Sigmoid colon (tissue), 6 donors: ENCODE measurements at regions not wholly inside any gene's neighbourhood (a gene's known extent, or its start where the extent isn't known, plus 50 kb on each side); places are given as distances from the start of the nearest gene placed in this dataset.

ENCODE experiments used
- DNase-seq: peaks from one replicate; pipeline ENCODE4 v3.0.0-alpha.2; 2019
- H3K27ac ChIP-seq, 4 donors: fragments of 200-600 bp; sonication (generic); one replicate each; pipeline ENCODE4 v1.5.1; 2016 to 2019; ENCODE audit warnings: mild to moderate bottlenecking in 1 of 4
- H3K27me3 ChIP-seq, 3 donors: fragments of 200-600 bp; sonication (generic); one replicate each; pipeline ENCODE4 v1.5.1; 2019; ENCODE audit warnings: mild to moderate bottlenecking in 1 of 3
- H3K36me3 ChIP-seq, 4 donors: fragments of 200-600 bp; sonication (generic); one replicate each; pipeline ENCODE4 v1.5.1; 2016 to 2019
- H3K4me1 ChIP-seq, 4 donors: fragments of 200-600 bp; sonication (generic); one replicate each; pipeline ENCODE4 v1.5.1; 2017 to 2019
- H3K4me3 ChIP-seq, 4 donors: fragments of 200-600 bp; sonication (generic); one replicate each; pipeline ENCODE4 v1.5.1; 2017 to 2019; ENCODE audit warnings: mild to moderate bottlenecking in 2 of 4, moderate library complexity in 1 of 4
- H3K9me3 ChIP-seq, 4 donors: fragments of 200-600 bp in 3 of 4; sonication (generic) in 3 of 4; one replicate each; pipeline versions ENCODE4 v1.5.1 to v1.6.1; 2013 to 2019
- CTCF ChIP-seq, 4 experiments: fragments of 450-650 bp in 3 of 4; fragments of 200-600 bp in 1 of 4; IDR thresholded peaks; one replicate each; pipeline ENCODE4 v1.5.1; 2016 to 2019; ENCODE audit warnings: antibody characterized with exemption in 4 of 4, mild to moderate bottlenecking in 3 of 4, moderate library complexity in 2 of 4
- EP300 ChIP-seq, 4 donors: sonication (generic); formaldehyde crosslinking; IDR thresholded peaks; one replicate each; pipeline ENCODE4 v1.6.1; 2017; ENCODE audit warnings: antibody characterized with exemption in 4 of 4
- POLR2A ChIP-seq, 2 donors: fragments of 450-650 bp; IDR thresholded peaks; one replicate each; pipeline ENCODE4 v1.6.1; 2016; ENCODE audit warnings: antibody characterized with exemption in 2 of 2, mild to moderate bottlenecking in 2 of 2, moderate library complexity in 2 of 2
- POLR2AphosphoS5 ChIP-seq, 4 donors: sonication (generic); formaldehyde crosslinking; IDR thresholded peaks; one replicate each; pipeline ENCODE4 v1.6.1; 2017; ENCODE audit warnings: antibody characterized with exemption in 4 of 4
- WGBS, 2 donors: extraction: QIAGEN DNeasy Blood & Tissue Kit; methylation state at CpG; one replicate each; pipeline ENCODE4 v1.1.7; 2013; 5-methylcytosine and 5-hydroxymethylcytosine counted together
- intact Hi-C: fragments of 100-400 bp; cut with DNase I; formaldehyde crosslinking; loops from one replicate; pipeline ENCODE4 v1.15.1; 2023
- donor health status: healthy with polysubstance abuse.
- donor health status: healthy.

DNA sequence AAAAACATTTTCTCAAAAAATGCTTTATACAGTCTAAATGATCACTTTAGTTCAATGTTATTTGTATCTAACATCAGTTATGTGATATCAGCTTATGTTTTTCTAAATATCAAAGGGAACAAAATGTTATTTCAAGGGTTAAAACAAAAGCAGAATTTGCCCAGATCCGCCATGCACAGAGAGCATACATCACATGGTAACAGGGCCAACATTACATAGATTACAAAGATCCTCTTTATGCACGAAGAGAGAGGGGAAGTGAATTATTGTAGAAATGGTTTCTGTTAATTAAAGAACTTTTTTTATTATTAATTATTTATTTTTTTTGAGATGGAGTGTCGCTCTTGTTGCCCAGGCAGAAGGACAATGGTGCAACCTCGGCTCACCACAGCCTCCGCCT lies 100.8 kb upstream of the MME start:
- Histone ChIP-seq H3K27me3 (no peaks in the 10 kb centered on the region), H3K27ac (no peak overlapping the region), H3K9me3 (no peaks in the 10 kb centered on the region), H3K4me3 (no peak overlapping the region), H3K36me3 (no peaks in the 10 kb centered on the region), H3K4me1 (no peaks in the 10 kb centered on the region)
- 85 to 91% methylated on average over 5 of the region's 5 CpGs for WGBS, 2 donors
- no peak for TF ChIP-seq POLR2A (IDR thresholded peaks at IDR 0.05)
- no peak for TF ChIP-seq CTCF (IDR thresholded peaks at IDR 0.05)
- no peak for TF ChIP-seq POLR2AphosphoS5 (IDR thresholded peaks at IDR 0.05)
- TF ChIP-seq EP300 (IDR thresholded peaks at IDR 0.05): no peak
- no peak for DNase-seq
- intact Hi-C loops: no loop called here

DNA sequence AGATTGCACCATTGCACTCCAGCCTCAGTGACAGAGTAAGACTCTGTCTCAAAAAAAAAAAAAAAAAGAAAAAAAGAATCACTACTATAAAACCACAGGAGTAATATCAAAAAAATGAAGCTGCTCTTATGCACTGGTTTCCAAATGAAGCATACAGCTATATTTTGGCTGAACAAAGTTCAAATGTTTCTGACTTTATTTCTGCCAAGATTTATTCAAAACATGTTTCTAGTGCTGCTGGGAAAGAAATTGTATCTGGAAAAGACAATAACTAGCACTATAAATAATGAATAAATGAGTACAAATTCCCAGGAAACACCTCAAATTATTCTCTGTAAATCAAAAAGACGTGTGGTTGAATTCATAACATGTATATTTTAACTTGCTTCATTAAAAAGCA lies 102.5 kb upstream of the MME start:
- no peaks in the 10 kb centered on the region for H3K36me3 ChIP-seq
- intact Hi-C loops: no loop called here
- H3K4me3 ChIP-seq: no peak overlapping the region
- no peak for DNase-seq
- H3K27me3 ChIP-seq: no peaks in the 10 kb centered on the region
- 85 to 86% methylated on average over 1 of the region's 1 CpG for WGBS, 2 donors
- no peaks in the 10 kb centered on the region for H3K4me1 ChIP-seq
- H3K9me3 ChIP-seq: no peaks in the 10 kb centered on the region
- no peak overlapping the region for H3K27ac ChIP-seq
- no peak for TF ChIP-seq CTCF (IDR thresholded peaks at IDR 0.05)
- no peak for TF ChIP-seq POLR2AphosphoS5 (IDR thresholded peaks at IDR 0.05)
- TF ChIP-seq POLR2A (IDR thresholded peaks at IDR 0.05): no peak
- TF ChIP-seq EP300 (IDR thresholded peaks at IDR 0.05): no peak

DNA sequence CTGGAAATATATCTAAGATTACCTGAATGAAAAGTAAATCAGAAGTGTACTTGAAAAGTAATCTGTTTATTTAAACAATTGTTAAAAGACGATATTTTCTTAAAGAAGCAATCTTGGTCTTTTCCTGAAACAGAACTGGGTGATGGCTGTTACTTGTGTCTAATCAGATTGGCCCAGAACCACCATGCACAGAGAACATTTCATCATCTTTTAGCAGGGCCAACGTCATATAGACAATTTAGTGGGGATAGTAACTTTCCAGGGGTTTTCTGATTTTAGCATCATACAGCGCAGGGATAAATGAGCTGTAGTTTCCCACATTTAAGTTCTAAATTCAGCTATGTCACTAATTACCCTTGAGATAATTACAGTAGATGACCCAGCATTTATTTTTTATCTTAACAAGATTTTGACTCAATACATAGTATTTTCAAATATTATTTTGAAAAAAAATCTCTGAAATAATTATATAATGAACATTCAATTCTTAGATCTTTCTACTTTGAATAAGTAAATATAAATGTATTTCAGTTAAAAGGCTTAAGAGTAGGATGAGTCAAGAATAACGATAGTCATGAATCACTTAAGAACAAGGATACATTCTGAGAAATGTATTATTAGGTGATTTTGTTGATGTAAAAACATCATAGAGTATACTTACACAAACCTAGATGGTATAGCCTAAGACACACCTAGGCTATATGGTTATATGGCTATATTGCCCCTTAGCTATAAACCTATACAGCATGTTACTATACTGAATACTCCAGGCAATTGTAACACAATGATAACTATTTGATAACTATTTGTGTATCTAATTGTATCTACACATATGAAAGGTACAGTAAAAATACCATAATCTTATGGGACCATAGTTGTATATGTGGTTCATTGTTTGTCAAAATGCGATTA lies 103.8 kb upstream of the MME start:
- no peaks in the 10 kb centered on the region for H3K36me3 ChIP-seq
- no peak overlapping the region for H3K4me3 ChIP-seq
- WGBS, 2 donors: 54 to 82% methylated on average over 5 of the region's 5 CpGs
- H3K27me3 ChIP-seq: no peaks in the 10 kb centered on the region
- no peaks in the 10 kb centered on the region for H3K9me3 ChIP-seq
- H3K4me1 ChIP-seq: no peaks in the 10 kb centered on the region
- DNase-seq: no peak
- intact Hi-C loops: no loop called here
- no peak overlapping the region for H3K27ac ChIP-seq
- no peak for TF ChIP-seq POLR2AphosphoS5 (IDR thresholded peaks at IDR 0.05)
- TF ChIP-seq CTCF (IDR thresholded peaks at IDR 0.05): no peak
- no peak for TF ChIP-seq POLR2A (IDR thresholded peaks at IDR 0.05)
- TF ChIP-seq EP300 (IDR thresholded peaks at IDR 0.05): no peak

- H3K4me1 ChIP-seq: no peaks in the 10 kb centered on the region
- H3K36me3 ChIP-seq: no peaks in the 10 kb centered on the region
- WGBS, 2 donors: 90 to 92% methylated on average over 3 of the region's 3 CpGs
- no peaks in the 10 kb centered on the region for H3K27me3 ChIP-seq
- H3K4me3 ChIP-seq: no peak overlapping the region
- intact Hi-C loops: no loop called here
- DNase-seq: no peak
- H3K27ac ChIP-seq: no peak overlapping the region
- H3K9me3 ChIP-seq: no peaks in the 10 kb centered on the region
- no peak for TF ChIP-seq POLR2AphosphoS5 (IDR thresholded peaks at IDR 0.05)
- TF ChIP-seq POLR2A (IDR thresholded peaks at IDR 0.05): no peak
- no peak for TF ChIP-seq EP300 (IDR thresholded peaks at IDR 0.05)
- no peak for TF ChIP-seq CTCF (IDR thresholded peaks at IDR 0.05)
Measured at GRCh38 chr3:154973851-154974250, 106.3 kb upstream of the MME start.
